ENCODE measurements at regions not wholly inside any gene's neighbourhood (a gene's known extent, or its start where the extent isn't known, plus 50 kb on each side); places are given as distances from the start of the nearest gene placed in this dataset.
"Not testable (repeated sequence)": the region's sequence is repeated elsewhere in the genome, so short reads cannot be mapped to it uniquely, and the experiment has no call there.

GRCh38 chr1:224815647-224816046 is 113.8 kb upstream of the DNAH14 start:
- DNase-seq (ENCODE audit: low read depth in 1 of 2, low spot score in 1 of 2): no peak
- Histone ChIP-seq H3K4me1 (ENCODE audit: low read depth) (no peaks in the 10 kb centered on the region), H3K36me3 (no peaks in the 10 kb centered on the region), H3K27me3 (no peaks in the 10 kb centered on the region), H3K9me3 (ENCODE audit: low read depth) (no peaks in the 10 kb centered on the region), H3K27ac (no peak overlapping the region), H3K4me3 (no peak overlapping the region)
- TF ChIP-seq CTCF (IDR thresholded peaks at IDR 0.05; ENCODE audit: low read depth, low read length): no peak

GRCh38 chr1:224816062-224816461 is 113.4 kb upstream of the DNAH14 start:
- Histone ChIP-seq H3K36me3 (no peaks in the 10 kb centered on the region), H3K4me1 (ENCODE audit: low read depth) (no peaks in the 10 kb centered on the region), H3K27me3 (no peaks in the 10 kb centered on the region), H3K9me3 (ENCODE audit: low read depth) (no peaks in the 10 kb centered on the region), H3K27ac (no peak overlapping the region), H3K4me3 (no peak overlapping the region)
- TF ChIP-seq CTCF (IDR thresholded peaks at IDR 0.05; ENCODE audit: low read depth, low read length): no peak
- no peak for DNase-seq (ENCODE audit: low read depth in 1 of 2, low spot score in 1 of 2)

DNA sequence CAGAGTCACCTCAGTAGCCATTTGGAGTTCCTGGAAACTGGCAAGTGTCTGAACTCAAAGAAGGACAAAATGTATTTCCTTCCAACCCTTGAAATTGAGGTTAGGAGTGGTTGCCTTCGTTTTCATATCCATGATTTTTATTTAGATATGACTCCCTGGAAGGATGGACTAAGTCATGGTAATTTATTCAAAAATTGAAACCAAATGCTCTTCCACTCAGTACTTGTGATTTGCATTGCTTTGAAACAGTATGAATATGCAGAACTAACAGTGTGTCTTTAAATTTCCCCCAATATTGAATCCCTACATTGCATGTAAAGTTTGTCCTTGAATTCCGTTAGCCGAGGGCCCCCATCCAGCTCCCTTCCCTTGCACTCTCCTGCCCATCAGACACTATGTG is 112.1 kb upstream of the DNAH14 start:
- no peak for DNase-seq (ENCODE audit: low read depth in 1 of 2, low spot score in 1 of 2)
- no peaks in the 10 kb centered on the region for H3K9me3 ChIP-seq (ENCODE audit: low read depth)
- H3K27me3 ChIP-seq: no peaks in the 10 kb centered on the region
- no peak for TF ChIP-seq CTCF (IDR thresholded peaks at IDR 0.05; ENCODE audit: low read depth, low read length)
- no peaks in the 10 kb centered on the region for H3K36me3 ChIP-seq
- H3K4me3 ChIP-seq: no peak overlapping the region
- H3K27ac ChIP-seq: no peak overlapping the region
- H3K4me1 ChIP-seq (ENCODE audit: low read depth): no peaks in the 10 kb centered on the region

- no peak for DNase-seq (ENCODE audit: low read depth in 1 of 2, low spot score in 1 of 2)
- no peak overlapping the region for H3K27ac ChIP-seq
- no peaks in the 10 kb centered on the region for H3K36me3 ChIP-seq
- H3K4me3 ChIP-seq: no peak overlapping the region
- no peaks in the 10 kb centered on the region for H3K9me3 ChIP-seq (ENCODE audit: low read depth)
- no peak for TF ChIP-seq CTCF (IDR thresholded peaks at IDR 0.05; ENCODE audit: low read depth, low read length)
- no peaks in the 10 kb centered on the region for H3K27me3 ChIP-seq
- no peaks in the 10 kb centered on the region for H3K4me1 ChIP-seq (ENCODE audit: low read depth)
These were observed 109.6 kb upstream of the DNAH14 start for GRCh38 chr1:224819861-224820260.

- H3K9me3 ChIP-seq (ENCODE audit: low read depth): no peaks in the 10 kb centered on the region
- DNase-seq (ENCODE audit: low read depth in 1 of 2, low spot score in 1 of 2): no peak
- no peak for TF ChIP-seq CTCF (IDR thresholded peaks at IDR 0.05; ENCODE audit: low read depth, low read length)
- no peak overlapping the region for H3K27ac ChIP-seq
- no peaks in the 10 kb centered on the region for H3K36me3 ChIP-seq
- no peak overlapping the region for H3K4me3 ChIP-seq
- no peaks in the 10 kb centered on the region for H3K27me3 ChIP-seq
- no peaks in the 10 kb centered on the region for H3K4me1 ChIP-seq (ENCODE audit: low read depth)
These were observed 109.1 kb upstream of the DNAH14 start for GRCh38 chr1:224820341-224820740.

DNA sequence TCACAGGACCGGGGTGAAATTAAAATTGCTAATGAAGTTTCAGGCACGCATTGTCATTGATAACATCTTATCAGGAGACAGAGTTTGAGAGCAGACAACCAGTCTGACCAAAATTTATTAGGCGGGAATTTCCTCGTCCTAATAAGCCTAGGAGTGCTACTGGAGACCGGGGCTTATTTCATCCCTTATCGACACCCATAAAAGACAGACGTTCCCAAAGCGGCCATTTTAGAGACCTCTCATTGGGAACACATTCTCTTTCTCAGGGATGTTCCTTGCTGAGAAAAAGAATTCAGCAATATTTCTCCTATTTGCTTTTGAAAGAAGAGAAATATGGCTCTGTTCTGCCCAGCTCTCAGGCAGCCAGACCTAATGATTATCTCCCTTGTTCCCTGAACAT is 107.7 kb upstream of the DNAH14 start:
- H3K36me3 ChIP-seq; H3K4me3 ChIP-seq; H3K27me3 ChIP-seq; DNase-seq (ENCODE audit: low read depth in 1 of 2, low spot score in 1 of 2); H3K4me1 ChIP-seq (ENCODE audit: low read depth); H3K27ac ChIP-seq; H3K9me3 ChIP-seq (ENCODE audit: low read depth): not testable (repeated sequence)

Data from cardiac muscle cell (in vitro differentiated cells and primary cell).